ENCODE measurements at regions not wholly inside any gene's neighbourhood (a gene's known extent, or its start where the extent isn't known, plus 50 kb on each side); places are given as distances from the start of the nearest gene placed in this dataset.

GRCh38 chr2:217215877-217216276 lies 356.0 kb upstream of the TNP1 start:
- FAIRE-seq: peak; percentile 64
- TF ChIP-seq CTCF (IDR thresholded peaks at IDR 0.05; ENCODE audit: insufficient read depth, low read length, severe bottlenecking): no peak
- peak; percentile 55 for DNase-seq (ENCODE audit: low read depth)

GRCh38 chr2:217208867-217209266 lies 349.0 kb upstream of the TNP1 start:
- no peaks in the 10 kb centered on the region for H3K36me3 ChIP-seq (ENCODE audit: control insufficient read depth, insufficient read depth, low read length)
- no peak for FAIRE-seq

More at GRCh38 chr2:217215877-217216276, 356.0 kb upstream of the TNP1 start:
- Histone ChIP-seq H3K27me3 (ENCODE audit: control insufficient read depth, insufficient read depth, low read length) (no peaks in the 10 kb centered on the region), H3K36me3 (ENCODE audit: control insufficient read depth, insufficient read depth, low read length) (no peaks in the 10 kb centered on the region), H3K4me3 (ENCODE audit: low read depth, low read length) (no peak overlapping the region)

GRCh38 chr2:217207699-217208010 lies 347.8 kb upstream of the TNP1 start:
- Histone ChIP-seq H3K4me3 (ENCODE audit: low read depth, low read length) (no peak overlapping the region), H3K27me3 (ENCODE audit: control insufficient read depth, insufficient read depth, low read length) (no peaks in the 10 kb centered on the region), H3K36me3 (ENCODE audit: control insufficient read depth, insufficient read depth, low read length) (no peaks in the 10 kb centered on the region)
- DNase-seq (ENCODE audit: low read depth): no peak
- FAIRE-seq: no peak
- TF ChIP-seq CTCF (IDR thresholded peaks at IDR 0.05; ENCODE audit: insufficient read depth, low read length, severe bottlenecking): no peak

More at GRCh38 chr2:217208867-217209266, 349.0 kb upstream of the TNP1 start:
- Histone ChIP-seq H3K27me3 (ENCODE audit: control insufficient read depth, insufficient read depth, low read length) (no peaks in the 10 kb centered on the region), H3K4me3 (ENCODE audit: low read depth, low read length) (no peak overlapping the region)
- DNase-seq (ENCODE audit: low read depth): no peak
- no peak for TF ChIP-seq CTCF (IDR thresholded peaks at IDR 0.05; ENCODE audit: insufficient read depth, low read length, severe bottlenecking)

- no peak for FAIRE-seq
- H3K36me3 ChIP-seq (ENCODE audit: control insufficient read depth, insufficient read depth, low read length): no peaks in the 10 kb centered on the region
- H3K4me3 ChIP-seq (ENCODE audit: low read depth, low read length): no peak overlapping the region
- H3K27me3 ChIP-seq (ENCODE audit: control insufficient read depth, insufficient read depth, low read length): no peaks in the 10 kb centered on the region
- DNase-seq (ENCODE audit: low read depth): no peak
- no peak for TF ChIP-seq CTCF (IDR thresholded peaks at IDR 0.05; ENCODE audit: insufficient read depth, low read length, severe bottlenecking)
Measured at GRCh38 chr2:217206907-217207698, 347.2 kb upstream of the TNP1 start.

GRCh38 chr2:217206016-217206725 lies 346.3 kb upstream of the TNP1 start:
- H3K27me3 ChIP-seq (ENCODE audit: control insufficient read depth, insufficient read depth, low read length): no peaks in the 10 kb centered on the region

More at GRCh38 chr2:217206016-217206725, 346.3 kb upstream of the TNP1 start:
- no peak for FAIRE-seq
- Histone ChIP-seq H3K36me3 (ENCODE audit: control insufficient read depth, insufficient read depth, low read length) (no peaks in the 10 kb centered on the region), H3K4me3 (ENCODE audit: low read depth, low read length) (no peak overlapping the region)
- no peak for TF ChIP-seq CTCF (IDR thresholded peaks at IDR 0.05; ENCODE audit: insufficient read depth, low read length, severe bottlenecking)
- no peak for DNase-seq (ENCODE audit: low read depth)

Data from bronchial epithelial cell (primary cell).